Uterus (tissue), 2 donors: ENCODE measurements at regions not wholly inside any gene's neighbourhood (a gene's known extent, or its start where the extent isn't known, plus 50 kb on each side); places are given as distances from the start of the nearest gene placed in this dataset.

Experiments used
- CTCF ChIP-seq, 4 experiments: fragments of 200-600 bp in 2 of 4; fragments of 450-650 bp in 2 of 4; sonication (generic) in 2 of 4; IDR thresholded peaks; one replicate each; pipeline ENCODE4 v1.5.1; 2016 to 2019; ENCODE audit warnings: antibody characterized with exemption in 4 of 4, mild to moderate bottlenecking in 2 of 4, moderate library complexity in 1 of 4
- POLR2A ChIP-seq, 2 donors: fragments of 450-650 bp; IDR thresholded peaks; one replicate each; pipeline ENCODE4 v1.6.1; 2016; ENCODE audit warnings: antibody characterized with exemption in 2 of 2, mild to moderate bottlenecking in 1 of 2, moderate library complexity in 1 of 2

DNA sequence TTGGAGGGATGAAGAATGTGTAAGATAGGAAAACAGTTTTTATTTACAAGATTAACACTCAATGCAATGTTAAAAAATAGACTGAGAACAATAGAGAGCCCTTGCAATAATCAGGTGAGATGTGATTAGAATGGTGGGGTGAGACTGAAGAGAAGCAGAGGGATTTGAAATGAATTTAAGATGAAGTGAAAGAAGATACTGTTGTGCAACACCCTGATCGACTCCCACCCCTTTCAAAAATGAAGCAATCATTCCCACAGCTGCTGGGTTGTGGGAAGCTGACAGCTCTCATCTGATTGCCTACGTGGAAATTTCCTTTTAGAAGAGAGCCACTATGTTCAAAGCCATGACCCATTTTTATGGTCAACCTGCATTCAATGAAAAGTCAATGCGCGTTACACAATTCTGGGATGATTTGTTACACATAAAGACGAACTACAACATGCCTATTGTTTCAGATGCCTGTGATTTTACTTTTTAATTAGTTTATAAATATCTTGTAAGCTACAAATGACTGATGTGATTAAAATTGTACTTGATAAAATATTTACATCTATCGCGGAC, 1374.8 kb downstream of the PCDH9 start:
- no peak for TF ChIP-seq CTCF (IDR thresholded peaks at IDR 0.05)
- TF ChIP-seq POLR2A (IDR thresholded peaks at IDR 0.05) = no peak
